HG03571 (cell line): ENCODE measurements at regions not wholly inside any gene's neighbourhood (a gene's known extent, or its start where the extent isn't known, plus 50 kb on each side); places are given as distances from the start of the nearest gene placed in this dataset.
"Not testable (repeated sequence)": the region's sequence is repeated elsewhere in the genome, so short reads cannot be mapped to it uniquely, and the experiment has no call there.

Source experiments
- ATAC-seq: cut with Tn5 transposase; IDR thresholded peaks from one replicate; pipeline ENCODE4 v1.9.1; 2021; ENCODE audit not compliant: unreplicated experiment

GRCh38 chr5:92748072-92748676 is 832.8 kb downstream of the NR2F1-AS1 start:
- no peak for ATAC-seq

GRCh38 chr5:92741906-92742305 is 839.1 kb downstream of the NR2F1-AS1 start:
- no peak for ATAC-seq

DNA sequence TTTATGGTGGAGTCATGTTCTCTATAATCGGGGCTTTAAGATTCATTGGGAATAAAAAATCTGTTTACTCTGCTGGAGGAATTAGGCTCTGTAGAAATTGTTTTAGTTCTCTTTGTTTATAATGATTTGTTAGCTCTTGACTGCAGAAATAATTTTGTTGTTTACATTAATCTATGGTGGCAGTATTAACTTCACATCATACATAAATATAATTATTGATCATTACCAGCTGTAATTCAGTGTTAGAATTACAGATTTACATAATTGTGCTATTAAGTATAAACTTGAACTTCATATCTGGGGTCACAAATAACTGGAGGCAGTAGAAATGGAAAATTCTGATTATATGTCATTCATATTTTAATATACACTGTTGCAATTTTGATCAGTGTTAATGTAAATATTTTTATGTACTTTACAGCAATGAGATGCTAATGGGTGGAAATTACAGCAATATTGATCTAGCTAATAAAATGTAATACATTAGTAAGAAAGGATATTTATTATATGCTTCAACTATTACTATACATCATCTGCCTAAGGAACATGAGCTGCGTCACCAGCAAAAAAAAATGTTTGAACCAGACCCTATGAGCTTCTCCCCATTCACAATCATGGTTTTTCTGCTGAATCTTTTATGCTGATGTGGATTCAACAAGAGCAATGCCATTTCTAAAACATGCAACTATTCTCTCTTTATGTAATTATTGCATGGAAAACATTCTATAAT is 846.6 kb downstream of the NR2F1-AS1 start:
- no peak for ATAC-seq

DNA sequence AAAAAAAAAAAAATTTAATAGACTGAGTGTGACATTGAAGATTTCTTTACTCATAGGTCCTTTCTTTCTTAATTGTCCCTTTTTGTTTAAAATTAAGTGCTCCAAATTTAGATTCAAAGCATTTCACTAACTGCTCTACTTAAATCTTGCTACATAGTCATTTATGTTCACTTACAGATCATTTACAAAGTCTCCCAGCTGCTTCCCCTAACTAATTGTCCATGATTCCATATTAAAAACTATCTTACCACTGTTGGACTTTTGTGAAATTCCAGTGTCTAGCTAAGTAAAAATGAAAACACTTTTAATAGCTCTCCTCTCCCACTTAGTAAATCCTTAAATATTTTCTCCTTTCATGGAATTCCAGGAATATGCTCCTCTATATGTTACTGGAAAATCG is 850.5 kb downstream of the NR2F1-AS1 start:
- ATAC-seq, result no peak

DNA sequence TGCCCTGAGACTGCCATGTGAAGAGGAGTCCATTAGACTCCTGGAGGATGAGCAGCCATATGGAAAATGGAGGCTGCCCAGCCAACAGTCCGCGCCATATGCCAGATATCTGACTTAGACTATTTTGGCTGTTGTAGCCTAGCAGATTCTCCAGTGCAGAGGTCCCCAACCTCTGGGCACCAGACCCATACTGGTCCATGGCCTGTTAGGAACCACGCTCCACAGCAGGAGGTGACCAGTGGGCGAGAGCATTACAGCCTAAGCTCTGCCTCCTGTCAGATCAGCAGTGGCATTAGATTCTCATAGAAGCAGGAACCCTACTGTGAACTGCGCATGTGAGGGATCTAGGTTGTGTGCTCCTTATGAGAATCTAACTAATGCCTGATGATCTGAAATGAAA is 851.9 kb downstream of the NR2F1-AS1 start:
- ATAC-seq, result no peak

- no peak for ATAC-seq
Measured at GRCh38 chr5:92715946-92716520, 865.0 kb downstream of the NR2F1-AS1 start.

DNA sequence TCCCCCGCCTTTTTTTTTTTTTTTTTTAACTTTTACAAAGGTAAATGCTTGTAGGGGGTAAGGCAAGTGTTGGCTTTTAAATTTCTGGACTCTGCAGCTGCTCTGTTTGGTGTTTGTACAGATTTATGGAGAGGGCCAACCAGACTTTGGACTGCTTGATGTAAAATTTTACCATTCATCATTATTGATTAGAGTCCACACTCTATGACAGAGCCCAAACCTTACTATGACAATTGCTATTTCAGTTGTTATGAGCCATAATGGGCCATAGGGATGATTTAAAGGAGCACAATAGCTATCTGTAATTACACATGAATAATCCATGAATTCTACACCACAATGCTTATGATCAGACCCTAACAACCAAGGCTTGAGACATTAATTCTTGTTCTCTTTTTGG is 867.2 kb downstream of the NR2F1-AS1 start:
- ATAC-seq, result no peak

- ATAC-seq, result no peak
Measured at GRCh38 chr5:92713335-92713743, 867.7 kb downstream of the NR2F1-AS1 start.

GRCh38 chr5:92711956-92712355 is 869.1 kb downstream of the NR2F1-AS1 start:
- no peak for ATAC-seq

GRCh38 chr5:92704590-92704989 is 876.4 kb downstream of the NR2F1-AS1 start:
- ATAC-seq, result no peak

- no peak for ATAC-seq
Measured at GRCh38 chr5:92703976-92704375, 877.0 kb downstream of the NR2F1-AS1 start.

GRCh38 chr5:92695123-92696003 is 885.7 kb downstream of the NR2F1-AS1 start:
- no peak for ATAC-seq

GRCh38 chr5:92694067-92694466 is 887.0 kb downstream of the NR2F1-AS1 start:
- ATAC-seq, result no peak

DNA sequence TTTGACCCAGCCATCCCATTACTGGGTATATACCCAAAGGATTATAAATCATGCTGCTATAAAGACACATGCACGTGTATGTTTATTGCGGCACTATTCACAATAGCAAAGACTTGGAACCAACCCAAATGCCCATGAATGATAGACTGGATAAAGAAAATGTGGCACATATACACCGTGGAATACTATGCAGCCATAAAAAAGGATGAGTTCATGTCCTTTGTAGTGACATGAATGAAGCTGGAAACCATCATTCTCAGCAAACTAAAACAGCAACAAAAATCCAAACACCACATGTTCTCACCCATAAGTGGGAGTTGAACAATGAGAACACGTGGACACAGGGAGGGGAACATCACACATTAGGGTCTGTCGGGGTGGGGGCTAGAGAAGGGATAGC is 889.1 kb downstream of the NR2F1-AS1 start:
- ATAC-seq, result not testable (repeated sequence)

- no peak for ATAC-seq
Measured at GRCh38 chr5:92687821-92688722, 892.9 kb downstream of the NR2F1-AS1 start.

GRCh38 chr5:92678640-92679039 is 902.4 kb downstream of the NR2F1-AS1 start:
- no peak for ATAC-seq

- no peak for ATAC-seq
Measured at GRCh38 chr5:92676215-92677165, 904.5 kb downstream of the NR2F1-AS1 start.

DNA sequence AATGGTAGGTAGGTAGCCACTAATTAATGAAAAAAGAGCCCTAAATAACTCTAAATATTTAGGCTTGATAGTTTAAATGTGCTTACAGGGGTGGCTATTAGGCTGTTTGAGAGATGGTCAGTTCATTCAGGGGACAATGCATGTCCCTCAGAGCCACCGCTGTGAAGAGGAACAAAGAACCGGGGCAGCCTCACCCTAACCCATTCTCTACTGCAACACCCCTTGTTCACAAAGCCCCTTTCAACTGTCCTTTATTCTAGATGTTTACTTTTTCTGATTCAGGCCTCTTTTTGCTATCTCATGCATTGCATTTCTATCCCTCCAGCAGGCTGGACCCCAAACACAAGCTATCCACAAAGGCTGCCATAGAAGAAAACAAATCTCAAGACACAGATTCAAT is 906.7 kb downstream of the NR2F1-AS1 start:
- no peak for ATAC-seq

DNA sequence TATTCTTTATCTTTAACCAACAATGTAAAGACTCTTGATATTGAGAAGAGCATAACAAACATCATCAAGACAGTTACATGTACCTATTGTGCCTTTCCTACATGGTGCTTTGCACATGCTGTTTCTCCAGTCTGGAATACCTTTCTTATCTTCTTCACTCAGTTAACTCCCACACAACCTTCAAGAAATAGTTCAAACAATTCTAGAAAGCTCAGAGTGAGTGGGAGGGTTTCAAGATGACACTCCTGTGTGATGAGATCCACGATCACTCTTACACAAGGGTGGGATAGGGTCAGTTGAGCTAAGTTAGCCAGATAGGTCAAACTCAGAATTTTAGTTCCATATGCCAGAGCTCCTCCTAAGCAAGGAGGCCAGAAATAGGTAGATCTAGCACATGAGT is 915.5 kb downstream of the NR2F1-AS1 start:
- ATAC-seq, result no peak
